HCEC 1CT (cell line): ENCODE measurements at regions not wholly inside any gene's neighbourhood (a gene's known extent, or its start where the extent isn't known, plus 50 kb on each side); places are given as distances from the start of the nearest gene placed in this dataset.

Experiments used
- DNase-seq: peaks from one replicate; pipeline ENCODE4 v3.0.0-alpha.2; 2017

GRCh38 chr18:34978953-34979608 is 62.1 kb upstream of the MAPRE2 start:
- DNase-seq, result peak; percentile 93

GRCh38 chr18:34981487-34981886 is 59.7 kb upstream of the MAPRE2 start:
- no peak for DNase-seq

GRCh38 chr18:34985963-34986362 is 55.2 kb upstream of the MAPRE2 start:
- DNase-seq, result no peak

GRCh38 chr18:34990597-34990996 is 50.6 kb upstream of the MAPRE2 start:
- DNase-seq, result peak; percentile 37

GRCh38 chr18:34991152-34991551 is 50.1 kb upstream of the MAPRE2 start:
- DNase-seq, result no peak
